ENCODE measurements at regions not wholly inside any gene's neighbourhood (a gene's known extent, or its start where the extent isn't known, plus 50 kb on each side); places are given as distances from the start of the nearest gene placed in this dataset.

DNA sequence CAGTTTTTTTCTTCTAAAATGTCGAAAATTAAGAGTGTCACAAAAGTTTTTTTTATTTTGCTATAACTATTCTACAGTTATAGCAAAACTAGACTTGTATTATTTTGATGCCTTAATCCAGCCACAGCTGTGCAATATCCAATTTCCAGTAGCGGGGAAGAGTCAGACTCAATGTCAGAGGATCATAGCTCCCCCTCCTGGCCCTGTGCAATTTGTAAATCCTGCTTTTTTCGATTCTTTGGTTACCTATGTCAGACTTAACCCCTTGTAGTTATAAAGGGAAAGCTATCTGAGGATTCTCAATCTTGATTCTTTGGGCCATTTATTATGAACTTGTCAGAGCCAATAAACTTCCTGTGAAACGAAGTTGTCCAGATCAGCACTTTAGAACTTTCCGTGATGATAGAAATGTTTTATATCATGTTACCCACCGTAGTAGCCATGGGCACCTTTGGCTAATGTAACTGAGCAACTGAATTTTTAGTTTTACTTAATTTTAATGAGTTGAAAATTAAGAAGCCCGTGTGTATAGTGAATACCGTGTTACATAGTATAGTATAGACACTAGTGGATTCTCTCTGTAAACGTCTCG, 87.7 kb upstream of the PRKCQ start:
- DNase-seq, result peak; percentile 81

DNA sequence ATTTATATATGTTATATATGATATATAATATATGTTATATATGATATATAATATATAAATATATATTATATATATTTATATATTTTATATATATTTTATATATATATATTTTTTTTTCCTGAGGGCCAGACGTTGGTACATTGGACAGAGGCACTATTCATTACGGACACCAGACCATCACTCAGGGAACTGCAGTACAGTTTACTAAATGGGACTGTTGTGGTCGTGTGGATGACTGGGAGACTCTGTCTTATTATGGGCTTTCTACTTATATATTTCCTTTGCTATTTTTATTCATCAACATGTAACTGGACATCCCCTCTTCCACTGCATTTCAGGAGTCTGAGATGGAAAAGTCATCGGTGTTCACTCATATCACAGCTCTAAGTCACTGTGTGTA, 87.1 kb upstream of the PRKCQ start:
- DNase-seq, result no peak

DNA sequence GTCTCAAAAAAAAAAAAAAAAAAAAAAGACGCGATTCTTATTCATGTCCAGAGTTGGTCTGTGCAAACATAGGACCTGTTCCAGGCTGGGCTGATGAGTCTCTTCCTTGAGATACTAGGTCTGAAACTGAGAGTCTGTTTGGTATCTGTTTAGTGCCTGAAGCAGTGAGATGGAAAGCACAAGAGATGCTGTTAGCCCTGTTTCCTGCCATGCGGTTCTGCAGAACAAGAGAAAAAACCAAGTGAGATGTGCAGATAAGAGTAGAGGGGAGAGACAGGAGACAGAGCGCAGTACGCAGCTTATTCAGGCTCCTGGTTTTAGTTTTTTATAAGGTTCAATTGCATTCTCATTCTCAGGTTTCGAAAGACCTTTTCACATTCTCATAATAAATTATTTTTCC, 85.8 kb upstream of the PRKCQ start:
- DNase-seq, result no peak

DNA sequence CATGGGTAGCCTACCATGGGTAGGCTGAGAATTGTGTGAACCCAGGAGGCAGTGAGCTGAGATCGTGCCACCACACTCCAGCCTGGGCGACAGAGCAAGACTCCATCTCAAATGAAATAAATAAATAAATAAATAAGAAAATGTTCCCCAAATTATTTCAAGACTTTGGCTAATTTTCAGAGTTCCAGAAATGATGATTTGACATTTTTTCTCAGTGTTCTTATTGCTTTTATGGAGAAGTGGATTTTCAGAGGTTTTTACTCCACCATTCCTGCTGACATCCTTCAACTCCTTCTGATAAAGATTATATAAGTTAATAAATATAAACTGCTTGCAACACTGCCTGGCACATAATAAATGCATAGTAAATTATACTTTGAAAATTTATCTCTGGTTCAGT, 80.4 kb upstream of the PRKCQ start:
- no peak for DNase-seq

DNA sequence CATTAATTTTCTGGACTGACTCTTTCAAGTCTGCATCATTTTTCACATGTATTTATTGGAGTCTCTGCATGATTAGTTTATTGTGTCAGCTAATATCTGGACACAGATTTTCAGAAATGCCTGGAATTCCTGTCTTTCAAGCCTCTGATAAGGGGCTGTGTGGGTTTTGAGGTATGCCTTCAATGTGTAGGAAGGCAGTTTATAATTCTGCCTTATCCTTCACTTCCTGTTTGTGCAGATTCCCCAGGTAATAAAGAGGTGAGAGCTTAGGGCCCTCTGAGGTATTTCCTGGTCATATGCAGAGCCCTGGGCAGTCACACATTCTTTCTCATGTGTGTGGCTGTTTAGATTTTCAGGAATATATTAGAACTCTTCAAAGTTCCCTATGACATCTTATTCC, 79.4 kb upstream of the PRKCQ start:
- no peak for DNase-seq

DNA sequence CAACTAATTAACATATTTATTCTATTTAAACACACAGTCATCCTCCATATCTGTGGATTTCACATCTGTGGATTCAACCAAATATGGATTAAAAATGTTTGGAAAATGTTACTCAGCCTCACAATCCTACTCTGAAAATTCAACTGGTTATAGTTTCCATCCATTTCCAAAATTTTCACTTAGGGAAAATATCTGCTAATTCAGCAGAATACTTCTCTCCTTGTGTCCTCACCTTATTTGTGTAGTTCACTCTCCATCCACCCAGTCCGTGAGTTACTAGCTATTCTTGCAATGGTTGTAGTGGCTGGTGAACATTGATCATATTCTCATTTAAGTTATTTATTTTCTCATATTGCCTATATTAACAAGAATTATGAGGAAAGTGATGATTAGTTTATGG, 77.6 kb upstream of the PRKCQ start:
- no peak for DNase-seq

DNA sequence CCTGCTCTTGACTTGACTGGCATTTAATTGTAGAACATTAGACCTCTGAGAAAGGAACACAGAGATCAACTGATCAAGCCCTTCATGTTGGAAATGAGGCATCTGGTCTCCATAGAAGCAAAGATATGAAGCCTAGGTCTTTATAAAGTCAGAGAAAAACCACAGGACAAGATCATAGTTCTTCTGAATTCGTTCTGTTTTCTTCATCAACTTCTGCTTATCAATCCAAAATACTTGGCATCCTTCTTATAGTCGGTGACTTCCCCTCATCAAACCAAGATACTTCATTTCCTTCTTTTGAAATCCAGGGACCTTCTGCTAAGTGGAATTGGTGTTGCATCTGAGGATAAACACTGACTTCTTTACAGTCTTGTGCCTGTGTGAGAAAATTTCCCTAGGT, 77.1 kb upstream of the PRKCQ start:
- no peak for DNase-seq

DNA sequence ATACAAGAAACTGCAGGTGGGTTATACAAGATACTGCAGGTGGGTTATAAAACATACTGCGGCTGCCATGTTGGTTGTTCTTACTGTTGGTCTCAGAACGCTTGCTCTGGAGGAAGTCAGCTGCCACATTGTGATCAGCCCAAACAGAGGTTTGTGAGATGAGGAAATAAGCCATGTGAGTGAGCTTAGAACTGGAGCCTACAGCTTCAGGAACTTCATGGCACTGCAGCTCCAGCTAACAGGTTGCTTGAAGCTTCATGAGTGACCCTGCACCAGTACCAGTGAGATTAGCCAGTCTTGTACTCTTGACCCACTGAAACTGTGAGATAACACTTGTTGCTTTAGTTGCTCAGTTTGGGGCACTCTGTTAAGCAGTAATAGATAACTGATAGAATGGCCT, 74.5 kb upstream of the PRKCQ start:
- DNase-seq, result no peak

DNA sequence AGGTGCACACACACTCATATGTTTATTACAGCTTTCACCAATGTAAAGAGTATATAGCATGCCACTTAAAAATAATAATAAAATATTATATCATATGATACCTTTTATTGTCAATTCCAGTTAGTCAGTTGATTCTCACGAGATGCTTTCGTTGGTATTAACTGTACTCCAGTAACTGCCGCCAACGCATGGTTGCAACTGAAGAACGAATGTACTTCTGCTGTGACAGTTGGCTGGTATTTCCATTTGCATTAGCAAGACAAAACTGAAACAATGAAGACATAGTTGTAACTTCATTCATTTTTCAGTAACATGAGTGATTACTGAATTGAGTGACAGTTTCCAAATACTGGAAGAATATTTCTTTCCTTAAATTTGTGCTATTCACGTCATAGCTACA, 70.5 kb upstream of the PRKCQ start:
- no peak for DNase-seq

DNA sequence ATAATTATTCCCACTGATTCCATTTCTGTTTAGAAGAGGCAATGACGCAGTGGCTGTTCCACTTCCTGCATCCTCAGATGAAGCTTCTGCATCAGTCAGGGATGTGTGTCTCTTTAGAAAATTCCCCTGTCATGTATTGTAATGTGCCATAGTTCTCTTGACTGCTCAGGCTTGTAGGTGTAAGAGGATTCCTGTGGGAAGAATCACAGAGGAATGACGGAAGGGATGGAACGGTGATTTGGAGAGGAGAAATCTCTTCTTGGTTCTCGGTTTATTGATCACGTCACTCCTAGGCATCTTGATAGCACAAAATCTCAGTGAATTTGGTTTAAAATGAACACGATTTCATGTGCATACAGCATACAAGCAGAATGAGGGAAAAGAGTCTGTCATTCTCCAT, 69.8 kb upstream of the PRKCQ start:
- no peak for DNase-seq

DNA sequence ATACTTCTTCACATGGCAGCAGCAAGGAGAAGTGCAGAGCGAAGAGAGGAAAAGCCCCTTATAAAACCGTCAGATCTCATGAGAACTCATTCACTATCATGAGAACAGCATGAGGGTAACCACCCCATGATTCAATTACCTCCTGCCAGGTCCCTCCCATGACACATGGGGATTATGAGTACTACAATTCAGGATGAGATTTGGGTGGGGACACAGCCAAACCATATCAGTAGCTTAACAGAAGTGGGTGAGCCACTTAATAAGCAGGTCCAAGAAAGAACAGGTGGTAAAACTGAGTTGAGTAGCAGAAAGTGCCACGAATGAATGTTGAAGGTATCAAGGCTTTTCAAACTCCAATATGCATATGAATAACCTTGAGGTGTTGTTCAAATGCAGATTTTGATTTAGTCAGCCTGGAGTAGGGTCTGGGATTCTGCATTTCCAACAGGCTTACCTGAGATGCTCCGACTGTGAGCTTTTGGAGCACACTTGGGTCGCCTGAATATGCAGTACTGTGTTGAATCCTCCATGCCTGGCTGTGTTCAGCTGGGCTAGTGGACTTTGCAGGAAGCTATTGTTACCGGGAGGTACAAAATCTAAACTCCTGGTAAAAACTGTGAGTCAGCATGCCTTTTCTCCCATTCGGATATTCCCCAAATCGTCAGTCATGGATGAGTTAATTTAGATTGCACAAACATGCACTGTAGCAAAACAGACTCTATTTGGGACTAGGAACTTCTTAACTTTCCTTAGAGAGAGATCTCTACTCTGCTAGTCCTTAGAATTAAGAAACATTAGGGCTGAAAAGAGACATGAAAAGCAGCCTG, 69.0 kb upstream of the PRKCQ start:
- no peak for DNase-seq

DNA sequence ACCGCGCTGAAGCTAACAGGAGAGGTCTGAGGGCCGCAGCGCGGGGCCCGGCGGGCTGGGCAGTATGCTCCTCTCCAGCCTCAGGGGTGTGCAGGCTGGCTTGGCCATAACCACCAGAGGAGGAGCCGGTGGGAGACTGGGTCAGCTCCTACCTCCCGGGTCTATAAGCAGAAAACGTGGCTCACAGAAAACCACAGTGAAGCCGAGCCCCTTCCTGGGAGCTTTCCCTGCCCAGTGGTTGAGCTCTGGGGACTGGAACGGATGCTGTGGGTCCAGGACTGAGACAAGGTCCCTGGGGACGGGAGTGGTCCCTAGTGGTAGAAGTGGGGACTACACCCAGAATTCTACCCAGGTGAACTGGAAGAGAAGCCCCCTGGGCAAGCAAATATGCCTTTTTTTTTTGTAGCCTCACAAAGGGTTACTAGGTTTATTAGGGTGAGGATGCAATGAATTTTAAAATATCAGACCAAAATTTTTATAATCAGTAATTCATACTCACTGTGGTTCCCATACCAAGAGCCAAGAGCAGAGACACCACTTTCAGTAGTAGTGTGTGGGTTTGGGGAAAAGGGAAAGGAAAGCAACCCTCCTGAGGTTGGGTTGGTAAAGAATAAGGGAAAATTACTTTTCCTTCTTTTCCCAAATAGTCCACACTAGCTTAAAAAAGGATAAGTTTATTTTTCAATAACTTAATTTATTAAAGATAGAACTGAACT, 67.9 kb upstream of the PRKCQ start:
- peak; percentile 44 for DNase-seq

DNA sequence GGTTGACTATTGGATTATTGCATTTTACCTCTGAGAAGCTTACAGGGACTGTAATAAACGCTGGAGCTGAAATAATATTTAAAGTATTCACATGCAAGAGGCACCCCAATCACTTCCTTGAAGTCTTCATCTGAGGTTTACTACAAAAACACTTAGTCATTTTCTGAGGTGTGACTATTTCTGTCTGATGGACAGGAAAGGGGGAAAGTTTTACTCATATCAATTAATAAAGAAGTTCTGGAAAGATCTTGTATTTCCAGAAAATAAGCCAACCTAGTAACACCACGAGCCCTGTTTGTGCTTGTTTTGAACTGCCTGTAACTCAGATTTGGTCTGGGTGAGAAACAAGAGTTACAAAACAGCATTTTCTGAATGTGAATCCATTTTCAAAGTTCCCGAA, 63.9 kb upstream of the PRKCQ start:
- DNase-seq, result no peak

DNA sequence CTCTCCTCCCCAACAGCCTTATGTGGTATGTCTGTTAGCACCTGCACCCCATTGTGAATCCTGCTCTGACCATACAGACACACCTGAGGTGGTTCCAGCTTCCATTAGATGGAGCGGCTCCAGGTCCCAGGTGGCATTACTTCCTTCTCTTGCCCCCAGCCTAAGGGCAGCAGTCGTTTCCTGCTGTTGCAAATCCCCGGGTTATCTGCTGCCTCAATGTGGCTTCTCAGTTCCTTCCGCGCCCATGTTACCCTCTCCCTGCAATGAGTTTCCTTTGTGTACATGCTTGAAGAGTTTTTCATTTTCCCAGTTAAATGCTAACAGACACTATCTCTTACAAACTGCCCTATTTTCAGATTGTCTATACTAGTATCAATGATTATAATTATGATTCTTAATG, 62.8 kb upstream of the PRKCQ start:
- no peak for DNase-seq

DNA sequence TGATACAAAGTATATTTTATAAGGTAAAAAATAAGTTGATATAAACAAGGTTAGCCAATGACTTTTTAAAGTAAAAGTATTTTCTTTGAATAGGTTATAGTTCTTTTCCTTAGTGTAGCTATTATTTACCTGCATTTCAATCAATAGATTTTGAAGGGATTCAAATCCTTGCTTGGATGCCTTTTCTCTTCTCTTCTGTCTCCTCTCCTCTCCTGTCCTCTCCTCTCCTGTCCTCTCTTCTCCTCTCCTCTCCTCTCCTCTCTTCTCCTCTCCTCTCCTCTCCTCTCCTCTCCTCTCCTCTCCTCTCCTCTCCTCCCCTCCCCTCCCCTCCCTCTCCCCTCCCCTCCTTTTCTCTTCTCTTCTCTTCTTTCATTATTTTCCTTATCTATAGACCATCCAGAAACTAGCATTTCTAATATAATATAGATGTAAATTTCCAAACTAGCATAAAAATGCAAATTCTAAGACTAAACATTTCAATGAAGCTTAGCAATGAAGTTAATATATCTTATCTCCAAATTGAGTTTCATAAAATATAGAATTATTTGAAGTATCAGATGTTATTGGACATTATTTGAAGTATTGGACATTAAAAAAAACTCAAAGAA, 60.5 kb upstream of the PRKCQ start:
- no peak for DNase-seq

DNA sequence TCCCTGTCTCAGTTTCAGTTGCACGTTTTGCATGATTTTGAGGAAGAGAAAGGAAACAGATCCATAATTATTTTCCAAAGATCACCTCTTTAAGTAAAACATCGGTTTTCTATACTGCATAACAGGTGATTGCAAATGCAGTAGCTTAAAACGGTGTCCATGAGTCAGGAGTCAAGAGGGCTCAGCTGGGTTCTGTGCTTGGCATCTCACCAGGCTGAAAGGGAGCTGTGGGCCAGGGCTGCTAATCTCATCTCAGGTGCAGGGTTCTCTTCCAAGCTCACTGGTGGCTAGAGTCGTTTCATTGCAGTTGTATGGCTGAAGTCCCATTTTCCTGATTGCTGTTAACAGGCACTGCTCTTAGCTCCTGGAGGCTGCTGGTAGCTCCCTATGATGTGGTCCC, 57.0 kb upstream of the PRKCQ start:
- DNase-seq, result no peak

DNA sequence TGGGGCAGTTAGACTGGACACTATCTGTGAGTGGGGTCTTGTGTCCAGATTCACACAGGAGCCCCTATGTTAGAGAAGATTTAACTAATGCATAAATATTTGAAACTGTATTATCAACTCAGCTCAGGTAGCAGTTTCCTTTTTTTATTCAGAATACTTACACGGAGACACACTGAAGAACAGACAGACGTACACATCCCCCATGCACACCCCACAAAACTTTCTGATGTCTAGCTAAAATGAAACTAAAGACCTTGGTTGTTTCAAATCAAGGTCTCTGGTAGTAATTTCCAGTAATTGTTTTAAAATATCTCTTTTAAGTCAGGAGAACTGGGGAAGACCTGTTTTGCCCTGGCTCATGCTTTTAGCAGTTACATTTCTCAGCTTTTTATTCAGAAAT, 55.7 kb upstream of the PRKCQ start:
- DNase-seq, result no peak
